ENCODE measurements at regions not wholly inside any gene's neighbourhood (a gene's known extent, or its start where the extent isn't known, plus 50 kb on each side); places are given as distances from the start of the nearest gene placed in this dataset.
"Not testable (repeated sequence)": the region's sequence is repeated elsewhere in the genome, so short reads cannot be mapped to it uniquely, and the experiment has no call there.

DNA sequence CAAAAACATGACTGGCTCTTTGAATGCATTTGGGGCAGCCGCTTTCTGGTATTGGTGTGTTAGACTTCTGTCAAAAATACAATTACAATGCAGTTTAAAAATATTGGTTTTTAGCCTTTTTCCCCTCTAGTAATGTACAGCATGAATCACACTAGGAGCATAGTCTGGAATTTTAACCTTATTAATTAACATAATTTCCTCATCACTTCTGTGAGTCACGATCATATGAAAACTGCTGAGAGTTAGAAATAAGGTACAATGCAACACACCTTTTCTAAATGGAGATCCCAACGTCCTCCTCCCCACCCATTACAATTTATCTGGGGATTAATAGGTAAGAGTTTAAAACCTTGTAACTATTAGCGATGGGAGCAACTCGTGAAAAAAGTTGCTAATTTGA is 297.1 kb upstream of the RIMS1 start:
- DNase-seq: no peak

DNA sequence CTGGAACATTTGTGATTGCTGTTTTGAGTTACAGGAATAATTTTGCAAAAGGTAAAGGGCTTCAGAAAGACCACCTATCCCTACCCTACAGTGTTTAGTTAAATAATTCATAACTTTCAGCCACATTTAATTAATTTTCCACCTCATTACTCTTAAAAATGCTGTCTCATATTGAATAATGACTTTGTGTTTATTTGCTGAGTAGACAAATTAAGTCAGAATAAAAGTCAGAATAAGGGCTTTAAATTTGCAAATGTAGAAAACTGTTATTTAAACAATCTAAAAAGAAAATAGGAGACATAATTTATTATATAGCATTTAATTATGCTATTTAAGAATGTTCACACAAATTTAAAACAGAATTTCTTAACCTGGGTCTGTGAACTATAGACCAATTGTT is 293.7 kb upstream of the RIMS1 start:
- DNase-seq: no peak

- DNase-seq: peak in 17 of 58 donors; percentile 0 to 43 (median 9)
These were observed 287.0 kb upstream of the RIMS1 start for GRCh38 chr6:71599359-71599758.

GRCh38 chr6:71602385-71603007 is 283.9 kb upstream of the RIMS1 start:
- no peak for DNase-seq

DNA sequence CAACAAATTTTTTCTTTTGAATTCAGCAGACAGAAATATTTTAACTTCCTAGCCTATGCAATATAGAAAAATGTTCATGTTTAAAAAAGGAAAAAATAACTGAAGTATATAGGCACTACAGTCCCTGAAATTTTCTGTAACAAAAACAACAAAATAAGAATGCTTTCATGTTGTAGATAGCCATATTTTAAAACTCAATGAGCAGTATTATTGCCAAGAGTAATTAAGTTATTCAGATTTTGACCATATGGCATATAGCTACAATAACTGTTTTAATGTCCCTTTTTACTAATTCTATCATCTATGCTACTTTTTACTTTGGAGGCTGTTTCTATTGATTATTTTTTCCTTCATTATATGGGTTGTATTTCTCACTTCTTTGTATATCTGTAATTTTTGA is 283.3 kb upstream of the RIMS1 start:
- no peak for DNase-seq

DNA sequence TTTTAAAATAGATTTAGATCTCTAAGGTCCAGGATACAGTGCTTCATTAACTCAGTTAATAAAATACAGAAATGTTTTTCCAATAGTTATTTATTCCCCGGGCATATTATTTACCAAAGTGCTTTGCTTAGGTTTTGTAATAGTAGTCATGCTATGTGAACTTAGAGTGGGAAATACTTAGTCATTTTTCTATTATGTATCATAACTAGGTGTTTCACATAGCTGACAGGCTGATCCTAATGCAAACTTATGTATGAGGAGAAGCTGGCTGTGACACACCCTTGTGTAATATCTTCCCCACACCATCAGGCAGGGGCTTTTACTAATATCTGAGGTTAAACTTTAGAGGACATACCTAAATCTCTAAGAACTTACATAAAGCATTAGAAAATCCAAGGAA is 277.7 kb upstream of the RIMS1 start:
- DNase-seq: no peak

DNA sequence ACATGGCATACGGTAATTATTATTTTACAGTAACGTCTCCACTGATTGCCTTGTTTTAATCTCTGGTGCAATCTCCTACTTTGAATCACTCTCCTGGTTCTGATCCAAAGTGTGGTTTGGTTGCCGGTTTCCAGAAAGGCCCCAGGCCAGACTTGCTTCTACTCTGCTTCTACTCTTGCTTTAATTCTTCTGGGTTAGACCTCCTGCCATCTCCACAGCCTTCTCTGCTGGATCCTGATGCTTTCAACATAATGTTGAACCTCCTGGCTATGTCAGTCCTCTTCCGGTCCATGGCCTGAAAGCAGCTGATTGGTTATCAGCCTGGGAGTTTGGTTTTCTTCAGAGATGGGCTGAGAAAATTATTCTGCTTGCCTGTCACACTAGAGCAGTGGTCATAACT is 266.5 kb upstream of the RIMS1 start:
- DNase-seq: no peak

DNA sequence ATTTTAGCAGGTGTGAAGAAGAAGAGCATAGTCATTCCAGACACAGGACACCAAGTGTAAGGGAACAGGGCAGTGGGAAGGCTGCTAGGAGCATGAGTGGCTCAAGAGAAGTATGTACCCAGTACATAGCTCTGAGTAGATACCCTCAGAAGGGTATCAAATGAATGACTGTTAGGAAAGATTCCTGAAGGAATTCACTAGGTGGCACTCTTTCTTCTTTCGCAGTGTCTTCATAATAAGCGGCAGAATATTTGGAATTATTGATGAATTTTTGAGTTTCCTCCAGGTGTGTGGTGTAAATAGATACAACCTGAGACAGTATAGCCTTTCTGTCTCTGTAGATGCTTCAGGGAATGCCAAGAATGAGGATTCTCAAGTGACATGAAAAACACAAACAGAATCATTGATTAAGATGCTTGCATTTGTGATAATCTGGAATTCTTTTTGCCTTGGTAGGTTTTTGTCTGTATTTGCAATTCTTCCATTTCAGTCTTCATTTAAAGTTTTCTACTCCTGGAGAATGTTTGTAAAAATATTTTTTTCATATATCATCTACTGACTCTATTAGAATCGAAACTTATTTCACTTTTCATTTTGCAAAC is 264.3 kb upstream of the RIMS1 start:
- DNase-seq: no peak

GRCh38 chr6:71642120-71642519 is 244.2 kb upstream of the RIMS1 start:
- no peak for DNase-seq

DNA sequence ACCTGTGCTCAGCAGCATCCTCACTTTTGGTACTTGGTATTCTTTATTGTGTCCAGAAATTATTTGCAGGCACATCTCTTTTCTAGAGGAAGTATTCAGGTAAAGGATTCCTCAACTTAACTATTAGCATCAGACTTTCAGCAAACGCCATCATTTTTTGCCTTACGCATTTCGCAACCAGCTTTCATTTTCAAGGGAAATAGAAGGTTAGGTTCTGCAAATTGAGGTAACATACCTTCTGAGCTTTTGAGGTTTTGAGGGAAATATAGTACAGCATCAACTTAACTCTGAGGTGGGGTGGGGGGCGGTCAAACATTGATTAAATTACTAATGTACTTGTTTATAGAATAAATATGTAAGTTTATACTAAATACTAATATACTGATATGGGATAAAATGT is 243.6 kb upstream of the RIMS1 start:
- DNase-seq: no peak

GRCh38 chr6:71645299-71645698 is 241.1 kb upstream of the RIMS1 start:
- DNase-seq: no peak

DNA sequence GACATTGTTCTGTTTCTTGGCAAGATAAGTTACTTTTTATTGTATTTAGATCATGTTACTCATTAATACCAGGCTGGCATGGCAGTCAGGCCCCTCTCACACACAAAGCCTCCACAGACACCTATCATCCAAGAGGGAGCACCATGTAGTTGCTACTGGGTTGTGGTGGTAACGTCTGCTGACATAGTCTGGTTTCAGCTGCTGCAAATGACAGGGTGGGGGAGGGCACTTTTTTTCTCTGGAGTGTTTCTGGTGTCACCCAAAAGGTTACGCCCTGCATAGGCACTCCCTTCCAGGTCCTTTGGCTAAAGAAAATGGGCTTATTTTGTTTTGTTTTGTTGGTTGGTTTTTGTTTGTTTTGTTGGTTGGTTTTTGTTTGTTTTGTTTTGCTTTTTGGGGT is 236.4 kb upstream of the RIMS1 start:
- no peak for DNase-seq

DNA sequence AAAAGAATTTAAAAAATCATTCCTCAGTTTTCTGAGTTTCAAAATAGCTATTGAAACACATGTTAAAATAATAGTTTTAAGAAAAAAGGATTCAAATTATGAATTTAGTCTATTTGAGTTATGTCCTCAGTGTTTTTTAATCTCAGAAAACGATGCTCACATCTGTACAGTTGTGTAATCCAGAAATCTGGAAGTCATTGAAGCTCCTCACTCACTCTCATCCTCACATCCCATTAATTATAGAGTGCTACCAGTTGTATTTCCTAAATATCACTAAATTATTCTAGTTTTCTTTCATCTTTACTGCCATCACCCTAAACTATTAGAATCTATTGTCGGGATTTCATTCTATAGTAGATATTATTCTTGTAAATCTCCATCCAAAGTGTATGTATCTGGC is 234.7 kb upstream of the RIMS1 start:
- DNase-seq: no peak

- no peak for DNase-seq
These were observed 230.2 kb upstream of the RIMS1 start for GRCh38 chr6:71656121-71656520.

- DNase-seq: no peak
These were observed 220.4 kb upstream of the RIMS1 start for GRCh38 chr6:71665931-71666330.

DNA sequence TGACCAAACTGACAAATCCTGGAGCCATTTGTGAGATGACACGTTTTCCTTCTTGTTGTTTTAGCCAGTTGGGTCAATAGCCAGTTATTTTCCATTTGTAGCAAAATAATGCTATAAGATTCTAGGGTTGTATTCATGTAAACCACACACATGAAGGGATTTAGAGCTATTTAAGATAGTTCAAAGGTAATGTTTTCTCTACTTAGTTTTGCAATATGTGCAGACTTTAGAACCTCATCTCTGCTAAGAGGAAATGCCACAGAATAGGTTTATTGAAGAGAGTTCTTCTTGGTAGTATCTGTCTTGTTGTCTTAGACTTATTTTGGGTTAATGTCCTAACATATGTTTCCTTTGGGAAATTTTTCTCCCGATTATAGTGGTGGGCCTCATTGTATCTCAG is 213.5 kb upstream of the RIMS1 start:
- no peak for DNase-seq

DNA sequence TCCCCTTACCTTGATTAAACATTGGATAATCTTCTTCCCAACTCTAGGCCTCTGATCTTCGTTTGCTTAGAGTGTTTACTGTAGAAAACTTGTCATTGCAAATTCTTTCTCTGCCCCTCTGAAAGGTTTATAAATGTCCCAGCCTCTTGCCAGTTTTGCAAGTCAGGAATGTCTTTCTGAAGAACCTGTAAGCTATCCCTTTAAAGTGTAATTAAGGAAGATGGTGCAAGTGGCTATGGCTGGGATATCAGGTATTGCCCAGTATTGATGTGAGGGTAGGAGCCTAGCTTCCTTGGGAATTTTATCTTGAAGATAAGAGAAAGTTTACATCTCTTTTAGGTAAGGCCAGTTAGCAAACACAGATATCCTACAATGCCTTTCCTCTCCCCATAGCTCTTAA is 211.0 kb upstream of the RIMS1 start:
- no peak for DNase-seq

- no peak for DNase-seq
These were observed 210.1 kb upstream of the RIMS1 start for GRCh38 chr6:71676298-71676697.

DNA sequence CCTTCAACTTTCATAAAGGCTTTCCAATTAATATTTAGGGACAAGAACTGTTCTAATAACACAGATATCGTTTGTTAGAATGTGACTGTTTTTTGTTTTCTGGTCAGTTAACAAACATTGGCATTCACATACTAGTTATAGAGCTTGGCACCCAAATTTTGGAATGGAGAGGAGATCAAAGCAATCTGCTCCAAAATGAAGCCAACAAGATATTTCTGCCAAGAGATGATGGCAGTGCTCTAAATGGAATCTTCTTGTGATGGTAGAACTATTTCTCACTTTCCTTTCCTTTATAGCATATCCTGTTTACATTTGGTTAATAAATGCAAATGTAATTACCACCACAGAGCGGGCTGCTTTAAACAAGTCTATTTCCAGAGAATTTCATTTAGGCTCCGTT is 208.3 kb upstream of the RIMS1 start:
- DNase-seq: no peak

- no peak for DNase-seq
These were observed 205.0 kb upstream of the RIMS1 start for GRCh38 chr6:71681234-71681867.

DNA sequence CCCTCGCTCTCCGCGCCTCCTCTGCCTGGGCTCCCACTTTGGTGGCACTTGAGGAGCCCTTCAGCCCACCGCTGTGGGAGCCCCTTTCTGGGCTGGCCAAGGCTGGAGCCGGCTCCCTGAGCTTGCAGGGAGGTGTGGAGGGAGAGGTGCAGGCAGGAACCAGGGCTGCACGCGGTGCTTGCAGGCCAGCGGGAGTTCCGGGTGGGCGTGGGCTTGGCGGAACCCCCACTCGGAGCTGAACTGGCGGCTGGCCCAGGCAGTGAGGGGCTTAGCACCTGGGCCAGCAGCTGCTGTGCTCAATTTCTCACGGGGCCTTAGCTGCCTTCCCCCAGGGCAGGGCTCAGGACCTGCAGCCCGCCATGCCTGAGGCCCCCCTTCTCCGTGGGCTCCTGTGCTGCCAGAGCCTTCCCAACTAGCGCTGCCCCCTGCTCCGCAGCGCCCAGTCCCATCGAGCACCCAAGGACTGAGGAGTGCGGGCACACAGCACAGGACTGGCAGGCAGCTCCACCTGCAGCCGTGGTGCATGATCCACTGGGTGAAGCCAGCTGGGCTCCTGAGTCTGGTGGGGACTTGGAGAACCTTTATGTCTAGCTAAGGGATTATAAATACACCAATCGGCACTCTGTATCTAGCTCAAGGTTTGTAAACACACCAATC is 200.2 kb upstream of the RIMS1 start:
- DNase-seq: not testable (repeated sequence)

DNA sequence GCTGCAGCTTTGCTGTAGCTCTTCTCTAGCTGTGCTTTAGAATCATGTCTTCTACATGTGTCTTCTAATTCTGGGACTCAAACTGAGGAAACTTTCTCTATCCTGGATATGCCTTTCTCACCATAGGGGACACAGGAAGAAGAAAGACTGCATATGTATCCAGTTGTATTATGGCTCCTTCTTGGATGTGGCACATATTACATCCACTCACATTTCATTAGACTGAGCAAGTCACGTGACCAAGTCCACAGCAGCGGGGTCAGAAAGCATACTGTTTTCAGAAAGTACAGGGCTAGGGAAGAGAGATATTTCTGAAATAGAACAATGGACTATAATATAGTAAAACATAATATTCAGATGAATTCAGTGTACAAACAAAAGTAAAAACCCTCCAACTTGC is 187.6 kb upstream of the RIMS1 start:
- DNase-seq: no peak

- DNase-seq: no peak
These were observed 179.8 kb upstream of the RIMS1 start for GRCh38 chr6:71706523-71706922.
